Adrenal gland (tissue), 9 donors: ENCODE measurements at regions not wholly inside any gene's neighbourhood (a gene's known extent, or its start where the extent isn't known, plus 50 kb on each side); places are given as distances from the start of the nearest gene placed in this dataset.

Experiments used
- DNase-seq, 7 donors: peaks; one replicate each; pipeline ENCODE4 v3.0.0-alpha.2; 2019 to 2020
- H3K27ac ChIP-seq, 5 donors: fragments of 200-600 bp; sonication (generic) in 4 of 5; 1 replicate in 3 of 5; 2 replicates in 2 of 5; pipeline versions ENCODE4 v1.5.1 to v1.8.0; 2016 to 2020; ENCODE audit warnings: mild to moderate bottlenecking in 1 of 5
- H3K27me3 ChIP-seq: fragments of 200-600 bp; 2 replicates; pipeline ENCODE4 v1.8.0; 2021
- H3K36me3 ChIP-seq, 2 donors: fragments of 200-600 bp; replicated peaks in 1 of 2; 1 replicate in 1 of 2; 2 replicates in 1 of 2; pipeline versions ENCODE4 v1.5.1 to v1.8.0; 2018 to 2022
- H3K4me1 ChIP-seq, 2 donors: fragments of 200-600 bp; replicated peaks in 1 of 2; 1 replicate in 1 of 2; 2 replicates in 1 of 2; pipeline versions ENCODE4 v1.5.1 to v1.8.0; 2018 to 2021
- H3K4me3 ChIP-seq, 4 donors: fragments of 200-600 bp; sonication (generic) in 3 of 4; one replicate each; pipeline ENCODE4 v1.5.1; 2016 to 2018
- H3K9me3 ChIP-seq, 3 donors: fragments of 200-600 bp; sonication (generic) in 1 of 3; replicated peaks in 1 of 3; 1 replicate in 2 of 3; 2 replicates in 1 of 3; pipeline versions ENCODE4 v1.5.1 to v1.8.0; 2016 to 2021
- CTCF ChIP-seq, 6 experiments: fragments of 450-650 bp in 4 of 6; fragments of 200-600 bp in 2 of 6; sonication (generic) in 1 of 6; IDR thresholded peaks; 1 replicate in 5 of 6; 2 replicates in 1 of 6; pipeline versions ENCODE4 v1.5.1 to v1.8.0; 2016 to 2021; ENCODE audit warnings: antibody characterized with exemption in 6 of 6, mild to moderate bottlenecking in 2 of 6, moderate library complexity in 1 of 6
- POLR2A ChIP-seq, 2 donors: fragments of 450-650 bp; IDR thresholded peaks; one replicate each; pipeline ENCODE4 v1.6.1; 2017; ENCODE audit warnings: antibody characterized with exemption in 2 of 2, mild to moderate bottlenecking in 2 of 2, moderate library complexity in 1 of 2
- WGBS, 4 donors: extraction: QIAGEN DNeasy Blood & Tissue Kit in 2 of 4; methylation state at CpG; one replicate each; pipeline versions ENCODE4 v1.1.5 to v1.1.7; 2013 to 2017; 5-methylcytosine and 5-hydroxymethylcytosine counted together
- intact Hi-C, 2 donors: fragments of 100-400 bp; cut with DNase I; formaldehyde crosslinking; loops; one replicate each; pipeline versions ENCODE4 v1.14.1 to v1.15.0; 2022 to 2023
- donor health status: healthy with polysubstance abuse.
- donor health status: Bipolar disorder and iron deficiency.
- donor health status: DM: yes; HTN: yes; CAD: no.
- donor health status: DM: no; HTN: no; CAD: no.
- donor health status: DM: no; HTN: no; CAD: no.

- no peak for TF ChIP-seq POLR2A (IDR thresholded peaks at IDR 0.05)
- no peak for TF ChIP-seq CTCF (IDR thresholded peaks at IDR 0.05)
- intact Hi-C loops, result no loop called here
- no peak for DNase-seq
- Histone ChIP-seq H3K9me3 (no peaks in the 10 kb centered on the region), H3K36me3 (no peaks in the 10 kb centered on the region), H3K27me3 (peaks cover 4% of the 10 kb centered on the region), H3K4me3 (no peak overlapping the region), H3K27ac (no peak overlapping the region), H3K4me1 (no peaks in the 10 kb centered on the region)
- 66 to 72% (median 70%) methylated on average over 6 of the region's 6 CpGs for WGBS, 4 donors
Measured at GRCh38 chr6:87908978-87909811, 138.4 kb upstream of the SPACA1 start.

DNA sequence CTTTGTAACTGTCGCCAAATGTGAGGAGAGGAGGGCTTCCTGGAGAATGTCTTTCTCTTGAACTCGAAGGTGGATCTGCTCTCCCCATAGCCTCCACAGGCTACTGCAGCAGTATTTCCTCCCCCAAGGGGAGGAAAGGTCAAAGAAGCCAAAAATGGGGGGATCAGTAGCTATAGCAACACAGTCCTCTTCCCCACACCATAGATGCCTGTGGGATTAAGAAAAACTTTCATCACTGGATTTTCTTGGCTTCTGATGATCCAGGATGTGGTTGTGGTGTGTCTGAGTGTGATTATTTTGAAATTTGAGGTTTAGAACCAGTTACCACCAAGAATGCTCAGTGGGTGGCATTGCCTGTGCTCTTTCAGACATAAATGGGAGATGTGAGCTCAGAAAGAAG lies 140.1 kb upstream of the SPACA1 start:
- Histone ChIP-seq H3K4me3 (no peak overlapping the region), H3K27ac (no peak overlapping the region), H3K27me3 (peaks cover 4% of the 10 kb centered on the region), H3K4me1 (no peaks in the 10 kb centered on the region), H3K36me3 (no peaks in the 10 kb centered on the region), H3K9me3 (no peaks in the 10 kb centered on the region)
- TF ChIP-seq POLR2A (IDR thresholded peaks at IDR 0.05) (no peak), CTCF (IDR thresholded peaks at IDR 0.05) (no peak)
- 64 to 80% (median 67%) methylated on average over 2 of the region's 2 CpGs for WGBS, 4 donors
- intact Hi-C loops, result no loop called here
- DNase-seq, result no peak

DNA sequence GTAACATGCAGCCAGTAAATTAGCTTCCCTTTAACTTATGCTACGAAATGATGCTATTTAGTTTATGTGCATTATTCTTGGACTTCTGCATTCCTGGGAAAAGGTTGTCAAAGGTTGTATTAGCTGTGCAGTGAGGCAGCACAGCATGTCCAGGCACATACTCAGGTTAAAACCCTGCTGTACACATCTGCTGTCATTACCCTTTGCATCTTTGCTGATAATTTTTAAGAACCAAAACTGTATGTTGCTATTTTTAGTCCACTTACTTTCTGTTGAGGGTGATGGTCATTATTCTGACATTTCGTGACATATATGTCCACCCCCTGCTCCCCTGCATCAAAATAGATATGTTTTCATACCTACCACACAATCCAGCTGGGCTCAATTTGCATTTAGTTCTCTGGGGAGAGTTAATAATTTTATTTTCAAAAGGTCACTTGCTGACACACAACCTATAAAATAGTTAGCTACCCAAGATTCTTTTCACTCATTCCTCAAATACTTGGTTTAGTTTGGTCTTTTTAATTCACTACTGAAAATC lies 142.5 kb upstream of the SPACA1 start:
- TF ChIP-seq CTCF (IDR thresholded peaks at IDR 0.05) (no peak), POLR2A (IDR thresholded peaks at IDR 0.05) (no peak)
- Histone ChIP-seq H3K9me3 (no peaks in the 10 kb centered on the region), H3K27me3 (peaks cover 4% of the 10 kb centered on the region), H3K36me3 (no peaks in the 10 kb centered on the region), H3K4me1 (no peaks in the 10 kb centered on the region), H3K27ac (no peak overlapping the region), H3K4me3 (no peak overlapping the region)
- no peak for DNase-seq
- WGBS, 4 donors, result 56 to 82% (median 76%) methylated on average over 2 of the region's 2 CpGs
- intact Hi-C loops, result no loop called here

DNA sequence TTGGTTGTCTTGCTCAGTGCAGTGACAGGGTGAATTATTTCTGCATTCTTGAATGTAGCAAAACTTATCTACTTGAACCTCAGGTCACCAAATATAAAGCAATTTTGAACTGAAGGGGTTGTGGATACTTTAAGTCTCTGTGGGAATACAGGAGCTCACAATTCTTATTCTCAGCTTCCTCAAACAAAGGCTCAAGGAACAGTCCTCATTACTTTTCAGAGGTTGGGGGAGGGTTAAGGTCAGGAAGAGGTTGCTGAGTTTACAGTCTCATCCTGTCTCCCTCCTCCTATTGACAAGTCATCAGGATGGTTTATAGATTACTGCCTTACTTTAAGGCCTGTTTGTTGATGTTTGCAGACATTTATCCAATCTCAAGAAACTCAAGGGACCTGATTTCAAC lies 143.6 kb upstream of the SPACA1 start:
- no peak for TF ChIP-seq POLR2A (IDR thresholded peaks at IDR 0.05)
- TF ChIP-seq CTCF (IDR thresholded peaks at IDR 0.05), result no peak
- intact Hi-C loops, result no loop called here
- no peaks in the 10 kb centered on the region for H3K4me1 ChIP-seq

More for the DNA sequence above, 143.6 kb upstream of the SPACA1 start:
- no peak overlapping the region for H3K4me3 ChIP-seq
- no peaks in the 10 kb centered on the region for H3K36me3 ChIP-seq
- no peaks in the 10 kb centered on the region for H3K9me3 ChIP-seq
- H3K27me3 ChIP-seq, result peaks cover 4% of the 10 kb centered on the region
- no peak for DNase-seq
- no peak overlapping the region for H3K27ac ChIP-seq
